ENCODE measurements at regions not wholly inside any gene's neighbourhood (a gene's known extent, or its start where the extent isn't known, plus 50 kb on each side); places are given as distances from the start of the nearest gene placed in this dataset.

DNA sequence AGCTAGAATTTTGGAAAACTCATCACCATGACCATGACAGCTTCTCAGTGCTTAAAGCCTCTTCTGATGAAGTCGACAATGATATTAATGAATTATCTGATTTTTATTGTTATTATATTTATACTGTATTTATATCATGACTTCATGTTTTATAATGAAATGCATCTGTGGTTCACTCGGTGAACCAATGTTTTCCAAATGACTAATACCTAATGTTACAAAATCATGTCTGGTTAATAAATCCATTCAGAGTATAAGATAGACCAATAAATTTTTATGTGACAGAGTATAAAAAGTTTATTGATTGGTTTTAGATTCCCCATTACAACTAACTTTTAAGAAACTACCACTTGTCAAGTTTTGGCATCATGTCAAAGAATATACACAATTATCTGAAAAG is 416.5 kb downstream of the MLLT3 start:
- TF ChIP-seq ZFX (IDR thresholded peaks at IDR 0.05): no peak
- TF ChIP-seq, protein P1, sequence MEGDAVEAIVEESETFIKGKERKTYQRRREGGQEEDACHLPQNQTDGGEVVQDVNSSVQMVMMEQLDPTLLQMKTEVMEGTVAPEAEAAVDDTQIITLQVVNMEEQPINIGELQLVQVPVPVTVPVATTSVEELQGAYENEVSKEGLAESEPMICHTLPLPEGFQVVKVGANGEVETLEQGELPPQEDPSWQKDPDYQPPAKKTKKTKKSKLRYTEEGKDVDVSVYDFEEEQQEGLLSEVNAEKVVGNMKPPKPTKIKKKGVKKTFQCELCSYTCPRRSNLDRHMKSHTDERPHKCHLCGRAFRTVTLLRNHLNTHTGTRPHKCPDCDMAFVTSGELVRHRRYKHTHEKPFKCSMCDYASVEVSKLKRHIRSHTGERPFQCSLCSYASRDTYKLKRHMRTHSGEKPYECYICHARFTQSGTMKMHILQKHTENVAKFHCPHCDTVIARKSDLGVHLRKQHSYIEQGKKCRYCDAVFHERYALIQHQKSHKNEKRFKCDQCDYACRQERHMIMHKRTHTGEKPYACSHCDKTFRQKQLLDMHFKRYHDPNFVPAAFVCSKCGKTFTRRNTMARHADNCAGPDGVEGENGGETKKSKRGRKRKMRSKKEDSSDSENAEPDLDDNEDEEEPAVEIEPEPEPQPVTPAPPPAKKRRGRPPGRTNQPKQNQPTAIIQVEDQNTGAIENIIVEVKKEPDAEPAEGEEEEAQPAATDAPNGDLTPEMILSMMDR (conservative IDR thresholded peaks at IDR 0.05): no peak

All from C4-2B (cell line).